ENCODE measurements at regions not wholly inside any gene's neighbourhood (a gene's known extent, or its start where the extent isn't known, plus 50 kb on each side); places are given as distances from the start of the nearest gene placed in this dataset.

- TF ChIP-seq GATAD2B (IDR thresholded peaks at IDR 0.05; ENCODE audit: borderline replicate concordance), result no peak
- TF ChIP-seq, protein P1, sequence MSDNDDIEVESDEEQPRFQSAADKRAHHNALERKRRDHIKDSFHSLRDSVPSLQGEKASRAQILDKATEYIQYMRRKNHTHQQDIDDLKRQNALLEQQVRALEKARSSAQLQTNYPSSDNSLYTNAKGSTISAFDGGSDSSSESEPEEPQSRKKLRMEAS (CRISPR knock-in tag; IDR thresholded peaks at IDR 0.05), result no peak
- no peak for TF ChIP-seq ZBTB43 (CRISPR knock-in tag; IDR thresholded peaks at IDR 0.05)
- no peak for TF ChIP-seq HNRNPLL (IDR thresholded peaks at IDR 0.05; ENCODE audit: low read depth, low read length, poor library complexity, severe bottlenecking)
- no peak for TF ChIP-seq RUNX1 (IDR thresholded peaks at IDR 0.05; ENCODE audit: low read depth)
- no peak for TF ChIP-seq RHOXF2B (CRISPR knock-in tag; conservative IDR thresholded peaks at IDR 0.05)
- no peak for TF ChIP-seq ZBTB8A (IDR thresholded peaks at IDR 0.05; ENCODE audit: partially characterized antibody)
- no peak for TF ChIP-seq OTX1 (CRISPR knock-in tag; IDR thresholded peaks at IDR 0.05)
- 0 out of 6 replicates have a peak, but pooled peaks of 1 of the 3 experiments have one; percentile 7 for TF ChIP-seq CTCF (IDR thresholded peaks at IDR 0.05 in 2 of 3, conservative IDR thresholded peaks at IDR 0.05 in 1 of 3; ENCODE audit: insufficient read depth in 2 of 3, low read depth in 1 of 3, low read length in 3 of 3)
- no peak for TF ChIP-seq E2F8 (IDR thresholded peaks at IDR 0.05; ENCODE audit: low read depth, partially characterized antibody)
- no peak for TF ChIP-seq SAFB2 (IDR thresholded peaks at IDR 0.05; ENCODE audit: borderline replicate concordance, low read depth, low read length, severe bottlenecking)
Observed at GRCh38 chr6:40743226-40743625, 156.1 kb upstream of the LRFN2 start.
